SK-N-SH (cell line): ENCODE measurements at regions not wholly inside any gene's neighbourhood (a gene's known extent, or its start where the extent isn't known, plus 50 kb on each side); places are given as distances from the start of the nearest gene placed in this dataset.

ENCODE experiments used
- CHD2 ChIP-seq: fragments of 150-350 bp; IDR thresholded peaks from 2 replicates; pipeline ENCODE4 v1.6.1; 2018; ENCODE audit warnings: low read length; ENCODE audit not compliant: partially characterized antibody
- CTCF ChIP-seq: fragments of 200-600 bp; sonication (generic); IDR thresholded peaks from 2 replicates; pipeline ENCODE4 v1.6.1; 2017; ENCODE audit warnings: antibody characterized with exemption, mild to moderate bottlenecking, moderate library complexity
- ELF1 ChIP-seq: IDR thresholded peaks from 2 replicates; pipeline ENCODE4 v1.4.0; 2012
- EP300 ChIP-seq, 2 experiments: IDR thresholded peaks; 2 replicates each; pipeline versions ENCODE4 v1.4.0 to v1.6.1; 2012; ENCODE audit warnings: borderline replicate concordance in 1 of 2, low read depth in 1 of 2, low read length in 1 of 2
- EZH2phosphoT487 ChIP-seq: fragments of 200-600 bp; sonication (generic); IDR thresholded peaks from 2 replicates; pipeline ENCODE4 v1.6.1; 2017; ENCODE audit warnings: low read depth, mixed run types, mild to moderate bottlenecking, antibody characterized with exemption, moderate library complexity, borderline replicate concordance
- FOSL2 ChIP-seq: IDR thresholded peaks from 2 replicates; pipeline ENCODE4 v1.4.0; 2012; ENCODE audit warnings: low read depth, mild to moderate bottlenecking, moderate library complexity, borderline replicate concordance
- FOXJ3 ChIP-seq: sonication (generic); formaldehyde crosslinking; IDR thresholded peaks from 2 replicates; pipeline ENCODE4 v1.5.1; 2020; ENCODE audit warnings: mild to moderate bottlenecking, missing genetic modification reagents
- FOXM1 ChIP-seq: IDR thresholded peaks from 2 replicates; pipeline ENCODE4 v1.4.0; 2012; ENCODE audit warnings: low read depth, mild to moderate bottlenecking
- GABPA ChIP-seq: IDR thresholded peaks from 2 replicates; pipeline ENCODE4 v1.4.0; 2012; ENCODE audit warnings: low read depth, mild to moderate bottlenecking
- GATA2 ChIP-seq: sonication (generic); formaldehyde crosslinking; IDR thresholded peaks from 2 replicates; pipeline ENCODE4 v1.5.0; 2020; ENCODE audit warnings: mild to moderate bottlenecking, missing genetic modification reagents
- JUND ChIP-seq: IDR thresholded peaks from 2 replicates; pipeline ENCODE4 v1.4.0; 2012
- MAX ChIP-seq: IDR thresholded peaks from 2 replicates; pipeline ENCODE4 v1.4.0; 2012; ENCODE audit warnings: low read depth
- MXI1 ChIP-seq: IDR thresholded peaks from 2 replicates; pipeline ENCODE4 v1.6.1; 2012; ENCODE audit warnings: mild to moderate bottlenecking, low read depth, low read length, improper control_type of control experiment
- NFIC ChIP-seq: IDR thresholded peaks from 2 replicates; pipeline ENCODE4 v1.4.0; 2012; ENCODE audit warnings: borderline replicate concordance
- NRF1 ChIP-seq: IDR thresholded peaks from 2 replicates; pipeline ENCODE4 v1.6.1; 2012; ENCODE audit warnings: low read depth, mild to moderate bottlenecking, low read length
- PBX3 ChIP-seq: IDR thresholded peaks from 2 replicates; pipeline ENCODE4; 2012
- RCOR1 ChIP-seq: fragments of 150-350 bp; IDR thresholded peaks from 2 replicates; pipeline ENCODE4 v1.6.1; 2017; ENCODE audit warnings: antibody characterized with exemption, low read length
- RFX5 ChIP-seq: IDR thresholded peaks from 2 replicates; pipeline ENCODE4 v1.6.1; 2012; ENCODE audit warnings: mild to moderate bottlenecking, improper control_type of control experiment, low read length
- RXRA ChIP-seq: IDR thresholded peaks from 2 replicates; pipeline ENCODE4 v1.4.0; 2012; ENCODE audit warnings: low read depth, mild to moderate bottlenecking, borderline replicate concordance
- SIN3A ChIP-seq: IDR thresholded peaks from 2 replicates; pipeline ENCODE4 v1.6.1; 2012; ENCODE audit warnings: low read depth, mild to moderate bottlenecking, low read length, moderate library complexity, borderline replicate concordance
- SMC3 ChIP-seq: IDR thresholded peaks from 2 replicates; pipeline ENCODE4 v1.6.1; 2012; ENCODE audit warnings: low read depth, low read length, improper control_type of control experiment
- TAF1 ChIP-seq: IDR thresholded peaks from 2 replicates; pipeline ENCODE4 v1.6.1; 2012; ENCODE audit warnings: low read depth, mild to moderate bottlenecking, low read length, moderate library complexity, borderline replicate concordance
- TCF12 ChIP-seq: IDR thresholded peaks from 2 replicates; pipeline ENCODE4 v1.4.0; 2012
- TEAD4 ChIP-seq: IDR thresholded peaks from 2 replicates; pipeline ENCODE4 v1.4.0; 2012; ENCODE audit warnings: mild to moderate bottlenecking, borderline replicate concordance; ENCODE audit not compliant: insufficient read depth
- USF1 ChIP-seq: IDR thresholded peaks from 2 replicates; pipeline ENCODE4 v1.4.0; 2012; ENCODE audit warnings: low read depth, borderline replicate concordance
- USF2 ChIP-seq: fragments of 150-350 bp; IDR thresholded peaks from 2 replicates; pipeline ENCODE4 v1.6.1; 2017; ENCODE audit warnings: antibody characterized with exemption, low read length, low read depth, borderline replicate concordance
- YY1 ChIP-seq: IDR thresholded peaks from 2 replicates; pipeline ENCODE4 v1.4.0; 2012; ENCODE audit warnings: low read depth, mild to moderate bottlenecking
- ZBTB33 ChIP-seq: IDR thresholded peaks from 2 replicates; pipeline ENCODE4 v1.4.0; 2012; ENCODE audit warnings: low read depth, borderline replicate concordance

- TF ChIP-seq CTCF (no peak), RFX5 (no peak), SMC3 (no peak), FOXJ3 (CRISPR knock-in tag) (no peak), TEAD4 (no peak; the same call in 1 of the 2 replicates), NFIC (peak; percentile 92), FOXM1 (peak; percentile 70; the same call in 1 of the 2 replicates), USF2 (no peak), NRF1 (no peak), YY1 (peak; percentile 57; the same call in 1 of the 2 replicates), USF1 (peak; percentile 53; the same call in 1 of the 2 replicates), EP300 (IDR thresholded peaks at IDR 0.05; ENCODE audit: borderline replicate concordance in 1 of 2, low read depth in 1 of 2, low read length in 1 of 2) (peak; percentile 21 to 93; a peak in 3 of 4 replicates), MAX (peak; percentile 77; the same call in 1 of the 2 replicates), MXI1 (no peak), FOSL2 (peak; percentile 99), GABPA (no peak), ELF1 (no peak), GATA2 (CRISPR knock-in tag) (no peak), PBX3 (peak; percentile 92), JUND (peak; percentile 98), ZBTB33 (0 out of 2 replicates have a peak, but pooled peaks have one; percentile 45), TCF12 (peak; percentile 99), RXRA (peak; percentile 48; the same call in 1 of the 2 replicates), CHD2 (no peak), EZH2phosphoT487 (no peak), RCOR1 (peak; percentile 30; the same call in 1 of the 2 replicates), TAF1 (no peak; the same call in 1 of the 2 replicates), SIN3A (peak; percentile 53; the same call in 1 of the 2 replicates)
These were observed 242.7 kb upstream of the SEMA3C start (continued) for GRCh38 chr7:81161451-81162075.
